Retinal pigment epithelial cell (primary cell): ENCODE measurements at regions not wholly inside any gene's neighbourhood (a gene's known extent, or its start where the extent isn't known, plus 50 kb on each side); places are given as distances from the start of the nearest gene placed in this dataset.
A peak's percentile ranks its signal among the peaks of the same experiment; 100 is the strongest.

Source experiments
- DNase-seq: peaks from one replicate; pipeline ENCODE4 v3.0.0-alpha.2; 2010; ENCODE audit warnings: low read depth
- H3K4me3 ChIP-seq: 2 replicates; pipeline ENCODE4 v1.5.1; 2011; ENCODE audit warnings: mild to moderate bottlenecking, low read length, control low read depth, moderate library complexity
- TF ChIP-seq, protein P1 (sequence below): conservative IDR thresholded peaks from 2 replicates; pipeline ENCODE4 v1.5.1; 2011; ENCODE audit warnings: low read depth, low read length, control low read depth, inconsistent platforms

DNA sequence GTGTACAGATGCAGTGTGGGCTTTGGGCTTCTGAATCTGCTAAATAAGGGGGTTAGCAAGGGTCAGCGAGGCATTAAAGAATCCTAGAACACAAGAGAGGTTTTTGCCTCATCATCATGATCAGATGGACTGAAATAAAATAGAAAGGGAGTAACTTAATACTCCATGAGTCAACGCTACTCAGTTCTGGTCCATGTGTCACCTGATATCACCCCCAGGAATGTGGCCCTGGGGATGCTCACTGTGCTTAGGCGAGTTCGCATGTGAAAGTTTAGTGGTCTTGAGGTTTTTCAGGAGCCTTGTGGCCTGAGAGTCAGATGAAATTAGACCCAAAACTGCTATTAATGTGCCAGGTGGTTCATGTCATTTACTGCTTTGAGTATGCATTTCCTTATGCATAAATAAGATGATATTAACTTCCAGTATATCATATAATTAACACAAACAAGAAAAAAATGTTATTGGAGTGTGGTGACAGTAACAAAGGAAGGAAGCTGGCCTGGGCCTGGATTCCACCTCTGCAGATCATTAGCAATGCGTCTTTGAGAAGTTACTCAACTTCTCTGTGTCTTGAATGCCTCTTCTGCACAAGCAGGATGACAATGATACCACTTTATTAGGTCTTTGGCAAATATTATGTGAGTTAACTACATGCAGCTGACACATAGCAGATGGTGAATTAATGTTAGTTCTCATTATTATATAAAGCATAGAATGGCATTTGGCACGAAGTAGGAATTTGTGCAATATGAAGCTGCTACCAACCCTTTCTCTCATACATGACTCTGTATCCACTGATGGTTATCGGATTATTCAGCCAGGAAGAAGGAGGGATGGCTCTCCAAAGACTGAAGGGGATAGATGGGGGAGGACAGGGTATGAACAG, 1272.6 kb downstream of the AACS start:
- DNase-seq, result peak; percentile 18
- H3K4me3 ChIP-seq, result no peak overlapping the region
- TF ChIP-seq, protein P1, sequence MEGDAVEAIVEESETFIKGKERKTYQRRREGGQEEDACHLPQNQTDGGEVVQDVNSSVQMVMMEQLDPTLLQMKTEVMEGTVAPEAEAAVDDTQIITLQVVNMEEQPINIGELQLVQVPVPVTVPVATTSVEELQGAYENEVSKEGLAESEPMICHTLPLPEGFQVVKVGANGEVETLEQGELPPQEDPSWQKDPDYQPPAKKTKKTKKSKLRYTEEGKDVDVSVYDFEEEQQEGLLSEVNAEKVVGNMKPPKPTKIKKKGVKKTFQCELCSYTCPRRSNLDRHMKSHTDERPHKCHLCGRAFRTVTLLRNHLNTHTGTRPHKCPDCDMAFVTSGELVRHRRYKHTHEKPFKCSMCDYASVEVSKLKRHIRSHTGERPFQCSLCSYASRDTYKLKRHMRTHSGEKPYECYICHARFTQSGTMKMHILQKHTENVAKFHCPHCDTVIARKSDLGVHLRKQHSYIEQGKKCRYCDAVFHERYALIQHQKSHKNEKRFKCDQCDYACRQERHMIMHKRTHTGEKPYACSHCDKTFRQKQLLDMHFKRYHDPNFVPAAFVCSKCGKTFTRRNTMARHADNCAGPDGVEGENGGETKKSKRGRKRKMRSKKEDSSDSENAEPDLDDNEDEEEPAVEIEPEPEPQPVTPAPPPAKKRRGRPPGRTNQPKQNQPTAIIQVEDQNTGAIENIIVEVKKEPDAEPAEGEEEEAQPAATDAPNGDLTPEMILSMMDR, result no peak

DNA sequence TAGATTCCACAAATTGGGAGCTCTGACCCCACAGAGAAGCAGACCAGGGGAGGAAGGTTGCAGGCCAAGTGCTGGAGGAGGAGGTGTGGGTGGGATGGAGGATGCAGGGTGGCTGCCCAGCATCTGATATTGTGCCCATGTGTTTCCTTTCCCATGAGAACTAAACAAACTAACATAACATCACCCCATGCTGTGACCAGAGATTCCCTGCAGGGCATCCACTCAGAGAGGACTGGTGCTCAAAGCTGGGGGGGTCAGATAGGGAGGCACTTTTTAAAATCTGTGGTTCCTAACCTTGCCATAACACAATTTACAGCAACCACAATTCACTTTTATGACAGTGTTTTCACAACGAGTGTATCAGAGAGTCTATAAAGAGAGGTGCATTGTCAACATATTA, 1277.6 kb downstream of the AACS start:
- DNase-seq, result no peak
- no peak overlapping the region for H3K4me3 ChIP-seq
- TF ChIP-seq, protein P1, result no peak

DNA sequence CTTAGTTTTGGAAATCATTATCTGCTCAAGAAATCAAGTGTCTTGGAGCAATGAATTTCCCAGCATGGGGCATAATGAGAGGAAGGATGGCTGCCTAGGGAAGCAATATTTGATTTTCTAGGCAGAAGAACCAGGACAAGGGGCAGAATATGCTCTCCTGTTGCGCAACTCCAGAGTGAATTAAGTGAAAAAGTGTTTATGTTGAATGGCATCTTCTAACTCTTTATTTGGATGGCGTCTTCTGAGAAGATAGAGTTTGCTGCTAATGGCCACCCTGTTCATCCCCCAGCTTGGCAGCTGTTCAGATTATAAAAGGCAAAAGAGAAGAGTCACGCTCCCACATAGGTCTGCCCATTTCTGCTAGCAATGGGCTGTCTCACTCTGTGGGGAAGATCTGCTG, 1278.1 kb downstream of the AACS start:
- H3K4me3 ChIP-seq, result no peak overlapping the region
- no peak for DNase-seq
- TF ChIP-seq, protein P1, result no peak

DNA sequence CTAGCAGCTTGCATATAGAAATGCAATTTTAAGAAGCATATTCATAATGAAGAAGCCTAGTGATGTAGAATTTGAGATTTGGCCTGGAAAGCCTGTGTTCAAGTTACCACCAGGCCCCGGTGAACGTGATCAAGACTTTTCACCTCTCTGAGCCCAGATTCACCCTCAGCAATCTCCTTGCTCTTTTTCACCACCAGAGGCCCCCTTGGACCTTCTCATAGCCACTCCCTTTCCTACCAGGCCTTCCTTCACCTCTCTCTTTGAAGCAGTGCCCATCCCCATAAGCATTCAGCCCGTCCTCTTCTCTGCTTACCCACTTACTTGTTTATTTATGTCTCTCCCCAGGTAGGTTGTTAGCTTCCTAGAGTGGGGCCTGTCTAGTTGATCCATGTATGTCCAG, 1280.9 kb downstream of the AACS start:
- H3K4me3 ChIP-seq, result no peak overlapping the region
- no peak for DNase-seq
- TF ChIP-seq, protein P1, result peak; percentile 2

DNA sequence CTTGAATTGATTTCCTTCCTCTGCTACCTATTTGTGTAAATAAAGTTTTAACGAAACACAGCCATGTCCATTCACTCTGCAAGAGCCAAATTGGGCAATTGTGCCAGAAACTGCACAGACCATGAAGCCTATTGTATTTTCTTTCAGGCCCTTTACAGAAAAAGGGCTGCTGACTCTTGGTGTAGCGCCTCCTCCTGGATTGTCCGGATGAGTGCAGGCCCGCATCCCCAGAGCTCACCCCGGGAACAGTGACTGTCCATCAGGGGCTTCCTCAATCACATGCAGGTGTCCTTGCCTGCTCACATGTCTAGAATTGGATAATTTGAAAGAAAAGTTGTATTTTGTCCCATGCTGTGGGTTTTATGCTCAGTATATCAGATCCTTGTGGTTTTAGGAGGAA, 1282.2 kb downstream of the AACS start:
- no peak for DNase-seq
- TF ChIP-seq, protein P1, result peak; percentile 29
- H3K4me3 ChIP-seq, result no peak overlapping the region

DNA sequence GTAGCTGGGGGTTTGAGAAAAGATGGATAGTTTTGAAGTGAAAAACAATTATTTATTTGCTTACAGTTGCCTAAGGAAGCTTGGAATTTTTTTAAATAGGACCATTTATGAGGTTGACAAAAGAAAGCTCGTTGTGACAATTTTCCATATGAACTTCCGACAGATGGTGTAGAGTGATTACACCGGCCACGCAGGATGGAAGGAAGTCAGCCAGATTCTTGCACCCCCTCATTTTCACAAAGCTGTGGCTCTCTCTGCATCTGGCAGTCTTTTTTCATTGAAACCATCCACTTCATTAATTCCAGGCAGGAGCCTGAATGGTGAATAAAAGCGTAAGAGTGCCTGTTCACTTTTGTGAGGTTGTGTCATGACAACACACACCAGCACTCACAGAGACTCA, 1284.1 kb downstream of the AACS start:
- H3K4me3 ChIP-seq, result no peak overlapping the region
- DNase-seq, result no peak
- TF ChIP-seq, protein P1, result no peak

DNA sequence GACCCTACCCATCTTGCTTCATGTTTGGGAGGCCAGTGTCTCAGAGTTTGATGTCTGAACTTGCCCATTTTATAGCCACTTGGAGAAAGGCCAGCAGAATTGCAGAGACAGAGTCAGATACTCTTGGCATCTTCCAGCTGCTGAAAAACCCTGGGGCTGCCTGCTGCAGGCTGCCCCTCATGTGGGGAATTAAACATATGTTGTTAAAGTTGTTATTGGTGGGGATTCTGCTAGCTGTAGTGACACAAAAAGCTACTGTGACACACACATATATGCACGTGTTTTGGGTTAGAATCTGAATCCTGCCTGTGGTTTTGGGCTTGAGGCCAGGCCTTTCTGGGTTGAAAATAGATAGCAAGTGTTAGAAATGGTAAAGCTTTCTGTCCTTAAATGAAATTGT, 1288.4 kb downstream of the AACS start:
- TF ChIP-seq, protein P1, result no peak
- no peak for DNase-seq
- H3K4me3 ChIP-seq, result no peak overlapping the region
